Kidney (tissue), 10 donors: ENCODE measurements at regions not wholly inside any gene's neighbourhood (a gene's known extent, or its start where the extent isn't known, plus 50 kb on each side); places are given as distances from the start of the nearest gene placed in this dataset.
"Not testable (repeated sequence)": the region's sequence is repeated elsewhere in the genome, so short reads cannot be mapped to it uniquely, and the experiment has no call there.

Experiments
- DNase-seq, 5 donors: peaks; one replicate each; pipeline ENCODE4 v3.0.0-alpha.2; 2013 to 2020
- FAIRE-seq: peaks from 2 replicates; lab custom pipeline; 2012; peaks lifted over from hg19 to GRCh38; lab: Jason Lieb, UNC
- H3K27ac ChIP-seq, 2 donors: one replicate each; pipeline ENCODE4 v1.7.0; 2013; ENCODE audit warnings: low read depth in 2 of 2, low read length in 2 of 2, inconsistent platforms in 1 of 2
- H3K27me3 ChIP-seq: one replicate; pipeline ENCODE4 v1.7.1; 2013; ENCODE audit warnings: low read length, inconsistent platforms; ENCODE audit not compliant: control insufficient read depth, insufficient read depth
- H3K36me3 ChIP-seq, 3 donors: one replicate each; pipeline versions ENCODE4 v1.7.0 to v1.7.1; 2013; ENCODE audit warnings: low read length in 3 of 3, control low read depth in 1 of 3, inconsistent platforms in 1 of 3; ENCODE audit not compliant: insufficient read depth in 3 of 3, control insufficient read depth in 2 of 3
- H3K4me1 ChIP-seq, 3 donors: one replicate each; pipeline versions ENCODE4 v1.7.0 to v1.7.1; 2013; ENCODE audit warnings: low read length in 3 of 3, inconsistent platforms in 1 of 3, low read depth in 1 of 3; ENCODE audit not compliant: control insufficient read depth in 2 of 3, insufficient read depth in 2 of 3
- H3K4me3 ChIP-seq, 3 donors: one replicate each; pipeline versions ENCODE4 v1.7.0 to v1.8.1; 2013; ENCODE audit warnings: low read length in 3 of 3, control low read depth in 1 of 3, inconsistent platforms in 1 of 3
- H3K9ac ChIP-seq, 3 donors: one replicate each; pipeline versions ENCODE4 v1.7.0 to v1.7.1; 2013; ENCODE audit warnings: low read length in 3 of 3, control low read depth in 1 of 3, inconsistent platforms in 1 of 3
- H3K9me3 ChIP-seq, 3 donors: one replicate each; pipeline versions ENCODE4 v1.7.0 to v1.7.1; 2013; ENCODE audit warnings: low read length in 3 of 3, control low read depth in 1 of 3, inconsistent platforms in 1 of 3; ENCODE audit not compliant: control insufficient read depth in 2 of 3, insufficient read depth in 1 of 3
- intact Hi-C: fragments of 100-400 bp; cut with DNase I; formaldehyde crosslinking; loops from one replicate; pipeline ENCODE4 v1.11.1; 2022
- donor health status: control.
- donor health status: control.
- donor health status: DM: yes; HTN: yes; CAD: no.
- donor health status: Normal renal cell carcinoma (clear cell type).

GRCh38 chrY:26167332-26167731, 545.4 kb downstream of the CDY1 start:
- FAIRE-seq, intact Hi-C loops, H3K27ac ChIP-seq, DNase-seq, H3K4me3 ChIP-seq, H3K36me3 ChIP-seq, H3K9ac ChIP-seq, H3K27me3 ChIP-seq, H3K9me3 ChIP-seq, H3K4me1 ChIP-seq: not testable (repeated sequence)

DNA sequence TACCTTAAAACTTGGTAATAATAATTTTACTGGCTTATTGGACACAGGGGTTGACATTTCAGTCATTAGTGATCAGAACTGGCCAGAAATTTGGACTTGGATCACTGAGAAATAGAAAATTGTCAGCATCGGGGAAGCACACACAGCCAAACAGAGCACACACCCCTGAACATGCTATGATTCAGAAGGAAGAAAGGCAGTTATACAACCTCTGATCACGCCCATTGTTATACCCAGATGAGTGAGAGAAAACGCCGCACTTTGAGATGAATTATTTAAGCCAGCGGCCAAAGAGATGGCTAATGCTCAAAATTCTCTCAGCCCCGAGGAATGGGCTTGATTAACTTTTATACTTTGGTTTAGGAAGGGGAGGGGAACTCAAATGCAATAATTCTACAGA, 557.4 kb downstream of the CDY1 start:
- H3K27ac ChIP-seq, H3K9me3 ChIP-seq, H3K9ac ChIP-seq, DNase-seq, H3K36me3 ChIP-seq, intact Hi-C loops, FAIRE-seq, H3K4me3 ChIP-seq, H3K4me1 ChIP-seq, H3K27me3 ChIP-seq: not testable (repeated sequence)

DNA sequence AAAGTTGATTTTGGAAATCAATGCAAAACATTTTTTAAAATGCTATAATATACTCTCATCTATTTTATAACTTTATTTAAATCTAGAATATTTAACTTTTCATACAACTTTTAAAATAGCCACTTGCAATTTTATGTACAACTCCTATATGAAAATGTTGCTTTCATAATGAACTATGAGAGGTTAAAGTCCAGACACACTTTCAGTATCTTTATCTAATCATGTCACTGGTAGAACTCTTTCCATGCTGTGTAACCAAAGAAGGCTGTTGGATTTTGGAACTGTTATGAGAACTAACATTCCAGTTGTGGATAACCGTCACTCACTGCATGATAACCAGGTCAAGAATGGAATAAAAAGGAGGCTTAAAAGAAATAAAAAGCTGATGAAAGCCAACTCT, 603.1 kb downstream of the CDY1 start:
- intact Hi-C loops, H3K4me1 ChIP-seq, H3K27ac ChIP-seq, H3K4me3 ChIP-seq, H3K27me3 ChIP-seq, H3K9ac ChIP-seq, H3K36me3 ChIP-seq, H3K9me3 ChIP-seq, FAIRE-seq, DNase-seq: not testable (repeated sequence)

DNA sequence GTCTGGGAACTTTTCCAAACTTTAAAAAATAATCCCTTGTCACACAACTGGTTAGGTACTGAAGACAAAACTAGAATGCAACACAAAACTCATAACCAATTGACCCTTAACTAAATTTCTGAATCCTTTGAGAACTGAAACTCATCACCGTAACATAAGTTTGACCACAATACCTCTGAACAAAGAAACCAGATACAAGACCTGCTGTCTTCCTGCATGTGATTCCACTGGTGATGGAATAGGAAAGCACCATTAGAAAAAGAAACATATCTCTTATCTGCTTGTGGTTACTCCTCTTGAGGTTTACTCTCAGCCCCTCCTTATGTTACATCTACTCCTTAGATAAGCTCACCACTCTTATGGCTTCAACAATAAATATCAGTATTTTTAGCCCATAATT, 603.6 kb downstream of the CDY1 start:
- H3K4me1 ChIP-seq, H3K27ac ChIP-seq, H3K27me3 ChIP-seq, DNase-seq, intact Hi-C loops, H3K9ac ChIP-seq, H3K4me3 ChIP-seq, H3K36me3 ChIP-seq, FAIRE-seq, H3K9me3 ChIP-seq: not testable (repeated sequence)

- H3K9me3 ChIP-seq, H3K4me1 ChIP-seq, H3K4me3 ChIP-seq, H3K36me3 ChIP-seq, intact Hi-C loops, H3K9ac ChIP-seq, H3K27ac ChIP-seq, FAIRE-seq, H3K27me3 ChIP-seq, DNase-seq: not testable (repeated sequence)
Measured at GRCh38 chrY:26240944-26241343, 619.0 kb downstream of the CDY1 start.

GRCh38 chrY:26254262-26254661, 632.3 kb downstream of the CDY1 start:
- H3K36me3 ChIP-seq, H3K4me1 ChIP-seq, FAIRE-seq, H3K27ac ChIP-seq, intact Hi-C loops, H3K27me3 ChIP-seq, H3K9me3 ChIP-seq, H3K9ac ChIP-seq, DNase-seq, H3K4me3 ChIP-seq: not testable (repeated sequence)

DNA sequence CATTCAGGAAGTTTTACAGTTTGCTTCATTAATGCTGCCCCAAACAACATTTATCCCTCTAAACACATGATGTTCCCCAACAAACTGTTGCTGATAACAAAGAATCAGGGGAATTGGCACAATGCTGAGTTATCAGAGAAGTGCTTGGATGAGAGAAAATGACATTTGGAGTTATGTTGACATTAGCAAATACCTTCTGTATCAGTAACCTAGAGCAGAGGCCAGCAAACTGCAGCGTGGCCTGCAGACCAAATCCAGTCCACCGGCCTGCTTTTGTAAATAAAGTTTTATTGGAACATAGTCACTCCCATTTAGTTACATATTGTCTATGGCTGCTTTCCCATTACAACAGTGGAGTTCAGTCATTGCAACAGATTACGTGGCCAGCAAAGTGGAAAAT, 643.5 kb downstream of the CDY1 start:
- H3K27me3 ChIP-seq, H3K27ac ChIP-seq, intact Hi-C loops, H3K4me1 ChIP-seq, FAIRE-seq, H3K9ac ChIP-seq, H3K36me3 ChIP-seq, H3K9me3 ChIP-seq, DNase-seq, H3K4me3 ChIP-seq: not testable (repeated sequence)

DNA sequence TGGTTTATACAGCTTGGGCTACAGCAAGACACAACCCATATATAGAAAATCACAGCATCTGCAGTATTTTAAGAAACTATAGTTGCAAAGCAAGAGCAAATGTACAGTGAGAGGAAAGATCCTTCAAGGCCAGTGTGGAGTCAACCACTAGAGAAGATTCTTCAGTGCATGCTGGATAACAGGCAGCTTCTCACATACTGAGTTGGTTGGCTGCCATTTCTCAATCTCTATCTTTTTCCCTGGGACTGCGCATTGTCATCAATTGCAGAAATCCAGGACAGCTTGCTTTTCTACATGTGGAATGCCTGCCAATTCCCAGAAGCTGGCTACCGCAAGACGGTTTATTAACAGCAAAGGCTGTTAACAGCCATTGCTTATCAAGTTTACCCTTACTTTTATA, 646.5 kb downstream of the CDY1 start:
- H3K27ac ChIP-seq, result not testable (repeated sequence)

DNA sequence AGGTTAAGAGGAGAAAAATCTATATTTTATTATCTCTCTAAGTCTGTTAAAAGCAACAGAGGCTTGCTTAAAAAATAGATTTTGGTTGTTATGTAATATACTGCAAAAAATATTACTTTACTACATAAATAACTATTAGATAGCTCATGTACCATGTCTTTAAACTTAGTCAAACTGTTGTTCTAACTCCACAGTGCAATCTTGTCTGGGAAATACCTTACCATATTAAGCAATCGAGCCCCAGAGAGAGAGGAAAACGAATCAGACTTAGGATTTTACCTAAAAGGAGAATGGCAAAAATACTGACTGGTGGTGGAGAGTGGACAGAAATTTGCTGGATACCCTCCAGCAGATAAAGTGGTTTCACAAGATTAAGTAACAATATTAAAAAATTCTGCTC, 647.0 kb downstream of the CDY1 start:
- H3K27ac ChIP-seq, H3K4me1 ChIP-seq, H3K4me3 ChIP-seq, H3K9me3 ChIP-seq, intact Hi-C loops, H3K9ac ChIP-seq, FAIRE-seq, DNase-seq, H3K27me3 ChIP-seq, H3K36me3 ChIP-seq: not testable (repeated sequence)

More for the DNA sequence above, 646.5 kb downstream of the CDY1 start:
- H3K36me3 ChIP-seq, H3K4me1 ChIP-seq, H3K4me3 ChIP-seq, DNase-seq, intact Hi-C loops, H3K9me3 ChIP-seq, H3K9ac ChIP-seq, FAIRE-seq, H3K27me3 ChIP-seq: not testable (repeated sequence)
